GM18868 (cell line): ENCODE measurements at regions not wholly inside any gene's neighbourhood (a gene's known extent, or its start where the extent isn't known, plus 50 kb on each side); places are given as distances from the start of the nearest gene placed in this dataset.

Experiments used
- ATAC-seq: cut with Tn5 transposase; IDR thresholded peaks from one replicate; pipeline ENCODE4 v1.9.1; 2021; ENCODE audit warnings: mild to moderate bottlenecking, moderate library complexity; ENCODE audit not compliant: unreplicated experiment

DNA sequence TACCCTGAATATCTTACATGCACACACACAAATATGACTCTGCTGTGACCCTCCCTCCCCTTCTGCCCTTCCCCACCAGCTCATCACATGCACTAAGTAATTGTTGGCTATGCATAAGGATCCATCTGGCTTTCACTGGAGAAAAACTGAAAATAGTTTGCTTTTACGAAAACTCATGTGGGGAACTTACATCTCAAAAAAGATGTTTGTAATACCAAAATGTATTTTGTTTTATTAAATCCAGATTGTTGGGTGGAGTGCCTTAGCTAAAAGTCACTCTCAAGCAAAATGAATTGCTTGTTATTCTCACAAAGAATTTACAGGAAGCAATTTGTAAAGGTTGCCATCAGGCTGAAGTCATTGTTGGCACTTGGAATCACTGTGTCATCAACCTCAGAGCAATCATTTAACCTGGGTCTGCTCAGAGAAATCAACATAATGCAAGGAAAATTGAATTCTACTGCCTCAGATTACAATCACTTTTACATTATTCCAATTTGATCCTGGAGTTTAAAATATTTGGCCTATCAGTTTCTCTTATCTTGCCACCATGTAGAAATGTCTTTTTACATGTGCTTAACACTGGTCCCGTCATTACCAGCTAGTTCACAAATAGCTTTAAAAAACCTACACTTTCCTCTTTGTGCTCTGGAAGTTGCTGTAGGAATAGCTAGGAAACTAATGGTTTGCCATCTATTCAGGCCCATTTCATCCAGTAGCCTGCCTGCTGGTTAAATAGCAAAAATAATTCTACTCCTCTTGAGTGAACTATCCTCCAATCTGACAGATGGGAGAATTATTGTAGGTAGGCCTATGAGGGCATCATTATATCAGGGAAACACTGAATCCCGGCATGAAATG is 90.3 kb upstream of the TMEM17 start:
- ATAC-seq = no peak

- no peak for ATAC-seq
These were observed 89.5 kb upstream of the TMEM17 start for GRCh38 chr2:62595474-62595873.

DNA sequence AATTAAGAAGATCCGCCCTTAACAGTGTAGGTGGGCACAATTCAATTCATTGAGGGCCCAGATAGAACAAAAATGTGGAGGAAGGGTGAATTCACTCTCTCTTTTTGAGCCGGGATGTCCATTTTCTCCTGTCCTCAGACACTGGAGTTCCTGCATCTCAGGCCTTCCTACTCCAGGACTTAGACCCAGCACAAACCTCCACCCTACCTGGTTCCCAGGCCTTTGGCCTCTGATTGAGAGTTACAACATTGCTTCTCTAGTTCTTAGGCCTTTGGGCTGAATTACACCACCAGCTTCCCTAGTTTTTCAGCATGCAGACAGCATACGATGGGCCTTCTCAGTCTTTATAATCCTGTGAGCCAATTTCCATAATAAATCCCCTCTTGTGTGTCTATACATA is 87.8 kb upstream of the TMEM17 start:
- ATAC-seq = no peak

DNA sequence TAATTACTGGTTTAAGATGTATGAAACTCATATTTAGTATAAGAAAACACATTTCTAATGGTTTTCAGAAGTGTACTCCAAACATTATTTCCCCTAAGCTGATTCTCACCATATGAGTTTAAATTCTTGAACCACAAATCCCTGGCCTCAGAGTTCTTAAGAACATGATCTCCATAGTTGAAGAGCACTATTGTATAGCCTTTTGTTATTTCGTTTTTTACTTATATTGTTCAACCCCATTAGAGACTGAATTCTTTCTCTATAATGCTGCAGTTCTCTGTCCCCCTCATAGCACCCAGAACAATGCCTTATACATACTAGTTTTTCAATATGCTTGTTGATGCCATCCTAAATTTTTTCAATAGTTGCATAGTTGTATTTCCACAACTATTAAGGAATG is 85.5 kb upstream of the TMEM17 start:
- ATAC-seq = no peak

DNA sequence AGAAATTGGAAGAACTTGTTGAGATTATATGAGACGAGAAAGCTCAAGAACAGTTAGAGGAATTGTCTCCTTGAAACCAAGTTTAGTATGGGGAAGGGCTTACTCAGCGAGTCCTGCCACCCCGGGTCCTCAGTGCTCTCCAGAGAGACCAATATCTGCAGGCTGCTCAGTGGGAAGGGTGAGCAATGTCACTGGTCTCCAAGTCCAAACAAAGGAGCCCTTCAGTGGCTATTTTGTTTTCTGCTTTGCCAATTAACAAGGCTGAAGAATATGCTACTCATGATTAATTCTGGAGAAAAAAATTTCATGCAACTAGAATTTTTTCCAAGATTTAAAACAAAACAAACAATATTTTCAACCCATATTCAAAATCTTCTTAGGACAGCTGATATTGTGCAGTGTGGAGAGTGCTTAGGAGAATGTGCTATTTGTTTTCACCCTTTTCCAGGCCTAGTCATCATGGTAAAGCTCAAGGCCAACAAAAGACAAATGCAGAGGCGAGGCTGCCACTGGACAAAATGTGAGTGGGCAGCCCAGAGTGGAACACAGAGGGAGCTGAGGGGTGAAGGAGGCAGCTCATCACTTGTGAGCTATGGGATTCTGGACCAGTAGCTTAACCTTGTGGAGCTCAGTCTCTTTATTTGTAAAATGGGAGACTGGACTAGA is 83.8 kb upstream of the TMEM17 start:
- no peak for ATAC-seq

DNA sequence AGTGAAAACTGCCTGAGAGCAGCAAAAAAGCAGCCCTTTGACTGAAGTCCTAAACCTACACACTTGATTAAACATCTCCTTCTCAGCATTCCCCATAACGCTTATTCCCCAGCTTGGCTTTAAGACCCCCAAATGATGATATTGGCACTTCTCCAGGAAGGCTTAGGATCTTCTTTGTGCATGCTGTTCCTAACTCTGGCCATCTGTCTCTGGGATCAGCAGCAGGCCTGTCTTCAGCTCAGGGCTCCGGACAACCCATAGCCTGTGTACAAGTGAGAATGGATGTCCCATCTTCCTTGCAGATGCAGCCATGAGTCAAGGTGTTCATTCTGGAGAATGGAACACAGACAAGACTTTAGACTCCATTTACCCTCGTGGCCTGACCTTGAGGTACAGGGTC is 81.6 kb upstream of the TMEM17 start:
- ATAC-seq = no peak

DNA sequence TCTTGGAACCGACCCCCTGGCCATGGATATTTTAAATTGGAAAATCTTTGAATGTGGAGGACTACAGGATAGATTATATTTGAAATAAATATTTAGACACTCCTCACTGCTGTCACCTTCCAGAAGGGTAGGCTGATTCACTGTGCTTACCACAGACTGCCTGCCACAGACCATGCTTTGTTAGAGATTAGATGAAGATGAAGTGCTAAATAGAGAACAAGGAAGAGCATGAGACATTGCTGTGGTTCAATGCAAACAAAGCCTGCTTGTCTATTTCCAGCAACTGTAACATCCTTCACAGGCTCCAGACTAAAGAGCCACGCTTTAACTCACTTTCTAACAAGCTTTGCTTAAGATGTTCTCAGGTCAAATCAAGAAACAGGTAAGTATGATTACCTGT is 81.0 kb upstream of the TMEM17 start:
- ATAC-seq = peak; percentile 89

DNA sequence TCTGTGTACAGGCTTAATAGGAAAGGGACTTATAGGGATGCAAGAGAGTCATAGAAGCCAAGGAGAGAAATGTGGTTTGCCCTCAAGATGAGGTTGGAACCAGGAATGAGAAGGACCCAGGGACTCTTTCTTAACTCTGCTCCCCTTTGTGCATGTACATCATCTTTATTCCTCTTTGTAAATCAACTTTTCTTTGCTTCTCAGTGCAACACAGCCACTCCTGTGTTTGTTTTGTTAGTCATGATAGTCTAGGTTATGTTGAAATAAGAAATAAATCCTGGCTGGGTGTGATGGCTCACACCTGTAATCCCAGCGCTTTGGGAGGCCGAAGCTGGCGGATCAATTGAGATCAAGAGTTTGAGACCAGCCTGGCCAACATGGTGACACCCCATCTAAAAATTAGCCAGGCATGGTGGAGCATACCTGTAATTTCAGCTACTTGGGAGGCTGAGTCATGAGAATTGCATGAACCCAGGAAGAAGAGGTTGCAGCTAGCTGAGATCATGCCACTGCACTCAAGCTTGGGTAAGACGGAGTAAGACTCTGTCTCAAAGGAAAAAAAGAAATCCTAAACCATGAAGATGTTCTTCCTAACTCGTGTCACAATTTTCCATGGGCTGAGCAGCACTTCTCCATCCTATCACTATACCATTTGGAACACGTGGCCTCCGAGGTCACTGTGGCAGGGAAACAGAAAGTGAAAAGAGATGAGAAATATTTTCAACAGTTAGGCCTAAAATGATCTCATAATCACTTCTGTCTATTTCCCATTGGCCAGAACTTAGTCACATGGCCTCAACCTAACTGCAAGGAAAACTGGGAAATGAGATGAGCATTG is 73.0 kb upstream of the TMEM17 start:
- ATAC-seq = no peak

DNA sequence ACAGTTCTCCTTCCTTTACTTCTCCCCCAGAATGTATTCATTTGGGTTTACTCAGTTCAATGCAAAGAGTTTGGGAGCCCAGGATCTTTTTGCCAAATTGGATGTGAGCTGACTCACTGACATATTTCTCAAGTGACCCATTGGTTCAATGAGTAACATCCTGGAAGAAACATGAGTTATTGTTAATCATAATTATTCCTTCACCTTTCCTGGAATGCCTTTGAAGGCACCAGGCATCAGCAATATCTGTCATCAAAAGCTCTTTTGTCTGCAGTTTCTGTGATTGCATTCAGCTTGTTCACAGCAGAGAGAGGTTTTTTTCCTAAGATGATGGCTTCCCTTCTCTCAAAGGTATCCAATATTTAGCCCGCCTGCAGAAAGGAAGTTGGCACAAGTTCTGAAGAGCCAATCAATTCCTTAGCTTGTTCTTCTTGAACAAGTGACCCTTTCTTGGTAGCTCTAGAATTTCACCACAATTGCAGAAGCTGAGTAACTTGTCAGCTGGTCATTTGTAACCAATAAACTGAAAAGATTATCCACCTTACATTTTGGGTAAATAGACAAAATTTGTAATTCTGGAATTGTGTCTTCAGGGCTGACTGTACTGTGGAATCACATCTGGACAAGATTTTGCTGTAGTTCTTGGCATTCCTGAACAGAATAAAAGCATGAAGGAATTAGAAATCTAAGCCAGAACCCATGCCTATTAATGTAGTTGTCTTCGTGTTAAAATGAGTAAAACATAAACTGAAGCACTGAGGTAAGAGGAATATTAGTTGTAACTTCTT is 72.2 kb upstream of the TMEM17 start:
- ATAC-seq = no peak

DNA sequence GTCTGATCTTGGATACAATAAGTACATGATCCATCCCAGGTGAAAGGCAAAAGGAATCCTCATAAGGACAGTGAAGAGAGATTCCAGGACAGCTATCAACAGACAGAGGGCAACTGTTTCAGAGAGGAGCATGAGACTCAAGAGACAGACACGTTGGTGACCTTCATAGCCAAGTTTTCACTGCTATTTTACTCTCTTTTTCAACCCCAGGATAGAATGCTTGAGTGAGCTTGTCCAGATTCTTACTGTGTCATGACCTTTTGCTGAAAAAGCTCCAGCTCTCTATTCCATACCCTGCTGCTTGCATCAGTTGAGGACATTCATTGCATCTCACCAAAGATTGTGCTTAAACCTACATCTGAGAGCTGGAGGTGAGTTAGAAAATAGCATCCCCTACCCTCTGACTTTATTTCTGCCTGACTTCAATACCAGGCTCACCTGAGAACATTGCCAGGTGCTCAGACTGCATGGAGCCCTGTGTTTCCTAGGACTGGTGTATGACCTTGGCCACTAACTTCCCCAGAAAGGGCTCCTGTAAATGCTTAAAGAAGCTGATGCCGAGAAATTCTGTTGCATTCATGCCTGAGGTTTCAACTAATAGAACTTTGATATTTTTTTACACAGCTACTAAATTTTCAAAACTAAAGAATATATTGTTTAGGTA is 70.4 kb upstream of the TMEM17 start:
- ATAC-seq = no peak

- no peak for ATAC-seq
These were observed 67.9 kb upstream of the TMEM17 start for GRCh38 chr2:62573936-62574335.

- ATAC-seq = no peak
These were observed 67.2 kb upstream of the TMEM17 start for GRCh38 chr2:62573137-62573731.

- no peak for ATAC-seq
These were observed 65.1 kb upstream of the TMEM17 start for GRCh38 chr2:62570861-62571698.

- no peak for ATAC-seq
These were observed 64.2 kb upstream of the TMEM17 start for GRCh38 chr2:62569907-62570841.

- ATAC-seq = no peak
These were observed 63.2 kb upstream of the TMEM17 start for GRCh38 chr2:62568983-62569837.

- no peak for ATAC-seq
These were observed 62.1 kb upstream of the TMEM17 start for GRCh38 chr2:62568074-62568473.

GRCh38 chr2:62567669-62568068 is 61.7 kb upstream of the TMEM17 start:
- ATAC-seq = no peak
